K562 (cell line): ENCODE measurements at regions not wholly inside any gene's neighbourhood (a gene's known extent, or its start where the extent isn't known, plus 50 kb on each side); places are given as distances from the start of the nearest gene placed in this dataset.

Experiments
- ATAC-seq: fragments of 200-7000 bp; cut with Tn5 transposase; 3 replicates; pipeline ENCODE4 v1.9.1; 2020; ENCODE audit warnings: moderate library complexity
- BruUV-seq: library from RNA; stranded (reverse); fragments of 400-500 nt; replicated peaks from 2 replicates; lab custom pipeline; 2021; lab: Mats Ljungman, UMichigan
- CTCF ChIA-PET: fragments of 300-600 bp; formaldehyde crosslinking; extraction: SDS; loops from one replicate; lab custom pipeline; 2021; ENCODE audit warnings: low intra/inter-chr PET ratio; lab: Yijun Ruan, JAX
- POLR2A ChIA-PET: fragments of 300-600, 350-650 bp; sonication (Branson Sonifier 250); formaldehyde crosslinking; extraction: SDS; loops from one replicate; lab custom pipeline; 2021; ENCODE audit warnings: antibody characterized with exemption, inconsistent platforms; lab: Yijun Ruan, JAX
- DNase-seq, 4 experiments: peaks; one replicate each; pipeline versions ENCODE4 v3.0.0 to v3.0.0-alpha.2; 2011 to 2018; ENCODE audit warnings: low spot score in 3 of 4, mixed read lengths in 3 of 4; ENCODE audit errors: extremely low read depth in 1 of 4
- FAIRE-seq: peaks from 2 replicates; lab custom pipeline; 2011; peaks lifted over from hg19 to GRCh38; lab: Jason Lieb, UNC
- H2AFZ ChIP-seq: 2 replicates; pipeline ENCODE4 v1.6.0; 2011; ENCODE audit warnings: low read depth, low read length, control low read depth, inconsistent platforms
- H3K27ac ChIP-seq: fragments of 200-600 bp; 3 replicates; pipeline ENCODE4 v1.8.0; 2011; ENCODE audit warnings: low read depth, mild to moderate bottlenecking, control low read depth, inconsistent platforms, low read length, moderate library complexity, mixed read lengths; ENCODE audit errors: extremely low read depth
- H3K27me3 ChIP-seq, 2 experiments: fragments of 300-600 bp in 1 of 2; 2 replicates in 1 of 2; 3 replicates in 1 of 2; pipeline versions ENCODE4 v1.6.0 to v1.8.0; 2011; ENCODE audit warnings: inconsistent platforms in 2 of 2, low read length in 2 of 2, mild to moderate bottlenecking in 1 of 2, mixed read lengths in 1 of 2, moderate library complexity in 1 of 2; ENCODE audit not compliant: control insufficient read depth in 2 of 2, insufficient read depth in 2 of 2
- H3K36me3 ChIP-seq: fragments of 300-600 bp; 3 replicates; pipeline ENCODE4 v1.8.0; 2011; ENCODE audit warnings: mild to moderate bottlenecking, low read length, inconsistent platforms; ENCODE audit not compliant: control insufficient read depth, insufficient read depth
- H3K4me1 ChIP-seq, 2 experiments: fragments of 200-600 bp in 1 of 2; replicated peaks in 1 of 2; 2 replicates in 1 of 2; 3 replicates in 1 of 2; pipeline versions ENCODE4 v1.5.1 to v1.8.0; 2011; ENCODE audit warnings: inconsistent platforms in 2 of 2, low read length in 2 of 2, mild to moderate bottlenecking in 1 of 2, mixed read lengths in 1 of 2, moderate library complexity in 1 of 2; ENCODE audit not compliant: control insufficient read depth in 2 of 2, insufficient read depth in 2 of 2
- H3K4me2 ChIP-seq: 2 replicates; pipeline ENCODE4 v1.6.1; 2011; ENCODE audit warnings: low read length, control low read depth, inconsistent platforms, mixed read lengths; ENCODE audit not compliant: insufficient read depth
- H3K4me3 ChIP-seq: fragments of 200-600 bp; sonication (generic), shearing (Covaris generic); 2 replicates; pipeline ENCODE4 v1.5.1; 2016; ENCODE audit warnings: control low read depth, inconsistent platforms
- H3K79me2 ChIP-seq: fragments of 200-600 bp; 3 replicates; pipeline ENCODE4 v1.8.0; 2011; ENCODE audit warnings: low read length, inconsistent platforms; ENCODE audit not compliant: control insufficient read depth, insufficient read depth
- H3K9ac ChIP-seq, 2 experiments: 2 replicates each; pipeline versions ENCODE4 v1.6.0 to v1.6.1; 2011; ENCODE audit warnings: low read depth in 2 of 2, low read length in 2 of 2, control low read depth in 1 of 2, inconsistent platforms in 1 of 2, mild to moderate bottlenecking in 1 of 2, mixed read lengths in 1 of 2; ENCODE audit not compliant: insufficient read depth in 1 of 2
- H3K9me1 ChIP-seq: one replicate; pipeline ENCODE4 v1.6.0; 2011; ENCODE audit warnings: inconsistent platforms, mild to moderate bottlenecking, low read length, moderate library complexity; ENCODE audit not compliant: control insufficient read depth, insufficient read depth
- H3K9me3 ChIP-seq: replicated peaks from 2 replicates; pipeline ENCODE4 v1.5.1; 2011; ENCODE audit warnings: low read depth, low read length, inconsistent platforms; ENCODE audit not compliant: control insufficient read depth, insufficient read depth
- H4K20me1 ChIP-seq: replicated peaks from 2 replicates; pipeline ENCODE4 v1.6.1; 2011; ENCODE audit warnings: low read length, inconsistent platforms, mixed read lengths; ENCODE audit not compliant: control insufficient read depth, insufficient read depth
- ARID2 ChIP-seq: fragments of 450-650 bp; IDR thresholded peaks from 2 replicates; pipeline ENCODE4 v1.6.1; 2017; ENCODE audit warnings: antibody characterized with exemption, mild to moderate bottlenecking
- HNRNPL ChIP-seq: fragments of 200-400 bp; formaldehyde crosslinking; IDR thresholded peaks from 2 replicates; pipeline ENCODE4 v1.6.1; 2017; ENCODE audit warnings: low read depth, mild to moderate bottlenecking, low read length
- PTBP1 ChIP-seq: fragments of 200-400 bp; formaldehyde crosslinking; IDR thresholded peaks from 2 replicates; pipeline ENCODE4 v1.6.1; 2017; ENCODE audit warnings: low read depth, low read length
- RBFOX2 ChIP-seq: fragments of 200-400 bp; formaldehyde crosslinking; IDR thresholded peaks from 2 replicates; pipeline ENCODE4 v1.6.1; 2017; ENCODE audit warnings: low read depth, mild to moderate bottlenecking, low read length, moderate library complexity
- TBL1XR1 ChIP-seq, 2 experiments: IDR thresholded peaks; 2 replicates each; pipeline ENCODE4 v1.6.1; 2012; ENCODE audit warnings: improper control_type of control experiment in 2 of 2, low read length in 2 of 2, mild to moderate bottlenecking in 1 of 2
- ZNF398 ChIP-seq: fragments of 250-450 bp; sonication (Bioruptor Pico); IDR thresholded peaks from 2 replicates; pipeline ENCODE4 v1.8.0; 2021; ENCODE audit warnings: moderate library complexity, mild to moderate bottlenecking, inconsistent platforms
- WGBS: fragments of 100-300 bp; shearing (Covaris generic); methylation state at CpG from one replicate; pipeline ENCODE4 v1.1.6; 2016; ENCODE audit warnings: low coverage, mixed read lengths; ENCODE audit not compliant: insufficient coverage; ENCODE audit errors: missing lambda C conversion rate; 5-methylcytosine and 5-hydroxymethylcytosine counted together
- in situ Hi-C: fragments of 300-500 bp; cut with MboI; formaldehyde crosslinking; loops from 4 replicates; pipeline ENCODE4 v1.15.0; 2018; ENCODE audit warnings: inconsistent platforms, mixed read lengths
- intact Hi-C: fragments of 100-400 bp; cut with micrococcal nuclease; formaldehyde crosslinking; loops from 2 replicates; pipeline ENCODE4 v1.14.2; 2022
- TF ChIP-seq, protein P1 (sequence below): fragments of 250-450 bp; sonication (Bioruptor Pico); IDR thresholded peaks from 2 replicates; pipeline ENCODE4 v1.4.0; 2020
- TF ChIP-seq, protein P2 (sequence below): sonication (generic); formaldehyde crosslinking; IDR thresholded peaks from 2 replicates; pipeline ENCODE4 v1.8.0; 2023; ENCODE audit warnings: missing genetic modification reagents, mild to moderate bottlenecking, borderline replicate concordance

DNA sequence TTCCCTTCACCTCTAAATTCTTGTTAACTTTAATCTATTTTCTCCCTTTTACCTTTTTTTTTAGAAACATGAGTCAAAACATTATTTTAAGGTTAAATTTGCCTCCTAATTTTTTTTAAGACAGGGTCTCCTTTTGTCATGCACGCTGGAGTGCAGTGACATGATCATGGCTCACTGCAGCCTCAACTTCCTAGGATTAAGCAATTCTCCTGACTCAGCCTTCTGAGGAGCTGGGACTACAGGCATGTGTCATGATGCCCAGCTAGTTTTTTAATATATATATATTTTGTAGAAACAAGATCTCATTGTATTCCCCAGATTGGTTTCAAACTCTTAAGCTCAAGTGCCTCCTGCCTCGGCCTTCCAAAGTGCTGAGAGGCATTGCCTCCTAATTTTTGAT lies 424.7 kb upstream of the FAM174A start (continued):
- TF ChIP-seq, protein P1, sequence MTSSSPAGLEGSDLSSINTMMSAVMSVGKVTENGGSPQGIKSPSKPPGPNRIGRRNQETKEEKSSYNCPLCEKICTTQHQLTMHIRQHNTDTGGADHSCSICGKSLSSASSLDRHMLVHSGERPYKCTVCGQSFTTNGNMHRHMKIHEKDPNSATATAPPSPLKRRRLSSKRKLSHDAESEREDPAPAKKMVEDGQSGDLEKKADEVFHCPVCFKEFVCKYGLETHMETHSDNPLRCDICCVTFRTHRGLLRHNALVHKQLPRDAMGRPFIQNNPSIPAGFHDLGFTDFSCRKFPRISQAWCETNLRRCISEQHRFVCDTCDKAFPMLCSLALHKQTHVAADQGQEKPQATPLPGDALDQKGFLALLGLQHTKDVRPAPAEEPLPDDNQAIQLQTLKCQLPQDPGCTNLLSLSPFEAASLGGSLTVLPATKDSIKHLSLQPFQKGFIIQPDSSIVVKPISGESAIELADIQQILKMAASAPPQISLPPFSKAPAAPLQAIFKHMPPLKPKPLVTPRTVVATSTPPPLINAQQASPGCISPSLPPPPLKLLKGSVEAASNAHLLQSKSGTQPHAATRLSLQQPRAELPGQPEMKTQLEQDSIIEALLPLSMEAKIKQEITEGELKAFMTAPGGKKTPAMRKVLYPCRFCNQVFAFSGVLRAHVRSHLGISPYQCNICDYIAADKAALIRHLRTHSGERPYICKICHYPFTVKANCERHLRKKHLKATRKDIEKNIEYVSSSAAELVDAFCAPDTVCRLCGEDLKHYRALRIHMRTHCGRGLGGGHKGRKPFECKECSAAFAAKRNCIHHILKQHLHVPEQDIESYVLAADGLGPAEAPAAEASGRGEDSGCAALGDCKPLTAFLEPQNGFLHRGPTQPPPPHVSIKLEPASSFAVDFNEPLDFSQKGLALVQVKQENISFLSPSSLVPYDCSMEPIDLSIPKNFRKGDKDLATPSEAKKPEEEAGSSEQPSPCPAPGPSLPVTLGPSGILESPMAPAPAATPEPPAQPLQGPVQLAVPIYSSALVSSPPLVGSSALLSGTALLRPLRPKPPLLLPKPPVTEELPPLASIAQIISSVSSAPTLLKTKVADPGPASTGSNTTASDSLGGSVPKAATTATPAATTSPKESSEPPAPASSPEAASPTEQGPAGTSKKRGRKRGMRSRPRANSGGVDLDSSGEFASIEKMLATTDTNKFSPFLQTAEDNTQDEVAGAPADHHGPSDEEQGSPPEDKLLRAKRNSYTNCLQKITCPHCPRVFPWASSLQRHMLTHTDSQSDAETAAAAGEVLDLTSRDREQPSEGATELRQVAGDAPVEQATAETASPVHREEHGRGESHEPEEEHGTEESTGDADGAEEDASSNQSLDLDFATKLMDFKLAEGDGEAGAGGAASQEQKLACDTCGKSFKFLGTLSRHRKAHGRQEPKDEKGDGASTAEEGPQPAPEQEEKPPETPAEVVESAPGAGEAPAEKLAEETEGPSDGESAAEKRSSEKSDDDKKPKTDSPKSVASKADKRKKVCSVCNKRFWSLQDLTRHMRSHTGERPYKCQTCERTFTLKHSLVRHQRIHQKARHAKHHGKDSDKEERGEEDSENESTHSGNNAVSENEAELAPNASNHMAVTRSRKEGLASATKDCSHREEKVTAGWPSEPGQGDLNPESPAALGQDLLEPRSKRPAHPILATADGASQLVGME (CRISPR knock-in tag): no peak
- no peak for TF ChIP-seq ZNF398
- no peak for TF ChIP-seq HNRNPL
- TF ChIP-seq, all 486 proteins: peak for 0

DNA sequence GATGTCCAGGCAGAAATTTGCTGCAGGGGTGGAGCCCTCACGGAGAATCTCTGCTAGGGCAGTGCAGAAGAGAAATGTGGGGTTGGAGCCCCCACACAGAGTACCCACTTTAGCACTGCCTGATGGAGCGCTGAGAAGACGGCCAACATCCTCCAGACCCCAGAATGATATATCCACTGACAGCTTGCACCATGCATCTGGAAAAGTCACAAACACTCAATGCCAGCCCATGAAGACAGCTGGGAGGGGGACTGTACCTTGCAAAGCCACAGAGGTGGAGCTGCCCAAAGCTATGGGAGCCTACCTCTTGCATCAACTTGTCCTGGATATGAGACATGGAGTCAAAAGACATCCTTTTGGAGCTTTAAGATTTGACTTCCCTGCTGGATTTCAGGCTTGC lies 426.3 kb upstream of the FAM174A start:
- intact Hi-C loops (no loop called here), in situ Hi-C loops (no loop called here)
- CTCF ChIA-PET: no interaction called here
- H4K20me1 ChIP-seq: no peaks in the 10 kb centered on the region
- FAIRE-seq (no peak), ATAC-seq (no peak), DNase-seq (no peak)
- no peaks in the 10 kb centered on the region for H3K9me3 ChIP-seq
- H3K27me3 ChIP-seq: no peaks in the 10 kb centered on the region
- H3K4me2 ChIP-seq: no peak overlapping the region
- H3K9ac ChIP-seq: no peak overlapping the region
- no peak overlapping the region for H2AFZ ChIP-seq
- no peaks in the 10 kb centered on the region for H3K4me1 ChIP-seq
- H3K27ac ChIP-seq: no peak overlapping the region
- WGBS: 0% methylated on average over 3 of the region's 3 CpGs
- H3K36me3 ChIP-seq: no peaks in the 10 kb centered on the region
- no TSS peak for BruUV-seq
- no peak overlapping the region for H3K4me3 ChIP-seq
- H3K79me2 ChIP-seq: no peaks in the 10 kb centered on the region
- POLR2A ChIA-PET: no interaction called here
- H3K9me1 ChIP-seq: no peaks in the 10 kb centered on the region
- no peak for TF ChIP-seq RBFOX2
- no peak for TF ChIP-seq TBL1XR1 (IDR thresholded peaks at IDR 0.05; ENCODE audit: low read length in 2 of 2)
- TF ChIP-seq PTBP1: no peak
- TF ChIP-seq, protein P2, sequence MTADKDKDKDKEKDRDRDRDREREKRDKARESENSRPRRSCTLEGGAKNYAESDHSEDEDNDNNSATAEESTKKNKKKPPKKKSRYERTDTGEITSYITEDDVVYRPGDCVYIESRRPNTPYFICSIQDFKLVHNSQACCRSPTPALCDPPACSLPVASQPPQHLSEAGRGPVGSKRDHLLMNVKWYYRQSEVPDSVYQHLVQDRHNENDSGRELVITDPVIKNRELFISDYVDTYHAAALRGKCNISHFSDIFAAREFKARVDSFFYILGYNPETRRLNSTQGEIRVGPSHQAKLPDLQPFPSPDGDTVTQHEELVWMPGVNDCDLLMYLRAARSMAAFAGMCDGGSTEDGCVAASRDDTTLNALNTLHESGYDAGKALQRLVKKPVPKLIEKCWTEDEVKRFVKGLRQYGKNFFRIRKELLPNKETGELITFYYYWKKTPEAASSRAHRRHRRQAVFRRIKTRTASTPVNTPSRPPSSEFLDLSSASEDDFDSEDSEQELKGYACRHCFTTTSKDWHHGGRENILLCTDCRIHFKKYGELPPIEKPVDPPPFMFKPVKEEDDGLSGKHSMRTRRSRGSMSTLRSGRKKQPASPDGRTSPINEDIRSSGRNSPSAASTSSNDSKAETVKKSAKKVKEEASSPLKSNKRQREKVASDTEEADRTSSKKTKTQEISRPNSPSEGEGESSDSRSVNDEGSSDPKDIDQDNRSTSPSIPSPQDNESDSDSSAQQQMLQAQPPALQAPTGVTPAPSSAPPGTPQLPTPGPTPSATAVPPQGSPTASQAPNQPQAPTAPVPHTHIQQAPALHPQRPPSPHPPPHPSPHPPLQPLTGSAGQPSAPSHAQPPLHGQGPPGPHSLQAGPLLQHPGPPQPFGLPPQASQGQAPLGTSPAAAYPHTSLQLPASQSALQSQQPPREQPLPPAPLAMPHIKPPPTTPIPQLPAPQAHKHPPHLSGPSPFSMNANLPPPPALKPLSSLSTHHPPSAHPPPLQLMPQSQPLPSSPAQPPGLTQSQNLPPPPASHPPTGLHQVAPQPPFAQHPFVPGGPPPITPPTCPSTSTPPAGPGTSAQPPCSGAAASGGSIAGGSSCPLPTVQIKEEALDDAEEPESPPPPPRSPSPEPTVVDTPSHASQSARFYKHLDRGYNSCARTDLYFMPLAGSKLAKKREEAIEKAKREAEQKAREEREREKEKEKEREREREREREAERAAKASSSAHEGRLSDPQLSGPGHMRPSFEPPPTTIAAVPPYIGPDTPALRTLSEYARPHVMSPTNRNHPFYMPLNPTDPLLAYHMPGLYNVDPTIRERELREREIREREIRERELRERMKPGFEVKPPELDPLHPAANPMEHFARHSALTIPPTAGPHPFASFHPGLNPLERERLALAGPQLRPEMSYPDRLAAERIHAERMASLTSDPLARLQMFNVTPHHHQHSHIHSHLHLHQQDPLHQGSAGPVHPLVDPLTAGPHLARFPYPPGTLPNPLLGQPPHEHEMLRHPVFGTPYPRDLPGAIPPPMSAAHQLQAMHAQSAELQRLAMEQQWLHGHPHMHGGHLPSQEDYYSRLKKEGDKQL (CRISPR knock-in tag): no peak
- TF ChIP-seq ARID2: no peak
